Lung microvascular endothelial cell (primary cell): ENCODE measurements at regions not wholly inside any gene's neighbourhood (a gene's known extent, or its start where the extent isn't known, plus 50 kb on each side); places are given as distances from the start of the nearest gene placed in this dataset.
"Not testable (repeated sequence)": the region's sequence is repeated elsewhere in the genome, so short reads cannot be mapped to it uniquely, and the experiment has no call there.

ENCODE experiments used
- DNase-seq, 2 donors: peaks; one replicate each; pipeline versions ENCODE4 v3.0.0 to v3.0.0-alpha.2; 2010; ENCODE audit warnings: low read depth in 2 of 2

DNA sequence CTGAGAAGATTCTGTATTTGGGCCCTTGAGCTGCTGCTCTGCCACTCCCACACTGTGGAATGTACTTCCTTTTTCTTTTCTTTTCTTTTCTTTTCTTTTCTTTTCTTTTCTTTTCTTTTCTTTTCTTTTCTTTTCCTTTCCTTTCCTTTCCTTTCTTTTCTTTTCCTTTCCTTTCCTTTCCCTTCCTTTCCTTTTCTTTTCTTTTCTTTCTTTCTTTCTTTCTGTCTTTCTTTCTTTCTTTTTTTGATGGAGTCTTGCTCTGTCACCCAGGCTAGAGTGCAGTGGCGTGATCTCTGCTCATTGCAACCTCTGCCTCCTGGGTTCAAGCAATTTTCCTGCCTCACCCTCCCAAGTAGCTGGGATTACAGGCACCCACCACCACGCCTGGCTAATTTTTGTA is 89.8 kb downstream of the DNAAF6 start:
- DNase-seq, result not testable (repeated sequence)

DNA sequence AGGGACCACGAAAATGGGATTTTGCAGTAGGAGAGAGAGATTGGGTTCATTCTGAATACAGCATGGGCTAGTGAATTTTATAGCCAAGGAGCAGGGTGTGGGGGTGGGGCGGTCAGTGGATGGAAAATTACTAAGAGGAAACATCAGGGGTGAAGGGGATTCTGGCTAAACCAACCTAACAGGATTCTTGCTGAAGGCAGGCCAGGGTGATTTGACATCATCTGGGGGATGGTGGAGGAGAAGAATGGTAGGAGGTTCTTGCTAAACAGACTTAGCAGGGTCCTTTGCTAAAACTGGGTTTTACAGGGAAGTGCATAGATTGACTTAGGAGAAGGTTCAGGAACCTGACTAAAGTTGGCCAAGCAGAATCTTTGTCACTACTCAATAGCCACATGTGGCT is 91.9 kb downstream of the DNAAF6 start:
- no peak for DNase-seq

GRCh38 chrX:107301253-107301652 is 94.8 kb downstream of the DNAAF6 start:
- no peak for DNase-seq

- no peak for DNase-seq
Observed at GRCh38 chrX:107304141-107304540, 97.7 kb downstream of the DNAAF6 start.

GRCh38 chrX:107323786-107324492 is 117.5 kb downstream of the DNAAF6 start:
- no peak for DNase-seq

DNA sequence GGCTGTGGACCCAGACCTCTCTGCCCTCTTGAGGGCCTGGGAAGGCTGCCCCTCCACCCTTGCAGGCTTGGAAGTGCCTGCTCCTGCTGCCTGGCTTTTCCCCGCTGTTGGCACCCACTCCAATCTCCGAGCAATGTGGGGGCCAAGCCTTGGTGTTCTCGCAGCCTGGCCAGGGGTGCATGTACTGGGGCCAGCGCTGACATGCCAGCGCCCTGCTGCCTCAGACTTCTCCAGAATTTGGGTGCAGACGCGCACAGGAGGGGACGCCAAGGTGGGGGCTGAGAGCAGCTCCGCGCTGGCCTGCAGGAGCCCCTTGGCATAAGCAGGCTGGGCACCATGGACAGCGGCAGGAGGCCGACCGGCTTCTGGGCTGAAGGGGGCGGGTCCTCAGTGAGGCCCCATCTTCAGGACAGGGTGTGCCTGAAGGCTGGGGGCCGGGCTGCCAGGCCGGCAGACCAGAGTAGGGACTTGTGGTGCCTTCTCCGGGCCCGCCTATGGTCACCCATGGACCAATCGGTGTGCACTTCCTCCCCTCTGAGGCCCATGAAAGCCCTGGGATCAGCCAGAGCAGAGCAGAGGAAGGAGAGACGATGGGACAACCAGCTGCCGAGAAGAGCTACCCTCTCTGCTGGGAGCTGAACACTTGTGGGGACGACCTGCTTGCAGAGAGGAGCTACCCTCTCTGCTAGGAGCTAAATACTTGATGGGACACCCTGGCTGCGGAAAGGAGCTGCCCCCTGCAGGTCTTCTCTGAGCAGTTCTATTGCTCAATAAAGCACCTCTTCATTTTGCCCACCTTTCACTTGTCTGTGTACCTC is 118.3 kb downstream of the DNAAF6 start:
- peak; percentile 27 to 30 for DNase-seq

DNA sequence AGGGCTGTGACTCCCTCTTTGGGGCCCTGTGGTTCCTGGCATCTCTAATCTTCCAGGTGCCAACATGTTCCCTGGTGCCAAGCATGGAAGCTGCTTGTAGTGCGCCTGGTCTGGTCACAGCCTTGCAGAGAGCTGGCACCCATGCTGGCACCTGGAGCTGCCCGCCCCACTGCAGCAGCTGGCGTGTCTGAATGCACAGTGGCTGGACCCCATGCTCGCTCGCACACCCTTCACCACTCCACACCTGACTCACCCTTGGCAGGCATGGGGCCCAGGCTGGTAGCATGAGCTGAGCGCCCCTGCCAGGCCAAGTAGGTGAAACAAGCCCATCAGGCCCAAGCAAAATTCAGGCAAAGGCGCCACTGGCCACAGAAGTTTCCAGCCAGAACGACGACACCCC is 119.1 kb downstream of the DNAAF6 start:
- no peak for DNase-seq

GRCh38 chrX:107348051-107348450 is 101.4 kb upstream of the FRMPD3 start:
- no peak for DNase-seq

GRCh38 chrX:107348990-107349389 is 100.5 kb upstream of the FRMPD3 start:
- no peak for DNase-seq

DNA sequence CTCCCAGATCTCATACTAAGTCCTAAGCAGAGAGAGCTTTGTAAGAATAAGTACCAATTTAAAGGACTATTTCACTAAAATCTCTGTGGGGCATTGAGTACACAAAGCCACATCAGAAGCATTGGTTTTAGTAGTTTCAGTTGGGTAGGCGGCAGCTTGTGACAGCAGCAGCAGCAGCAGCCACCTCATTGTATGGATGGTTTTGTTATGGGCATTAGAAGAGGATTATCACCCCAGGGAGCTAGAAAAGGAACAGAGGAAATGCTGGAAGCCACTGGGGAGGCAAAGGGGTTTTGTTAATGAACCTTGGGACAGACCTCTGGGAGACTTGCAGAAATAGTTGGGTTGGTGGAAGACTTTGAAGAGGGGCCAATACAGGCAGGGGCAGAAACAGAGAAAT is 93.9 kb upstream of the FRMPD3 start:
- no peak for DNase-seq

DNA sequence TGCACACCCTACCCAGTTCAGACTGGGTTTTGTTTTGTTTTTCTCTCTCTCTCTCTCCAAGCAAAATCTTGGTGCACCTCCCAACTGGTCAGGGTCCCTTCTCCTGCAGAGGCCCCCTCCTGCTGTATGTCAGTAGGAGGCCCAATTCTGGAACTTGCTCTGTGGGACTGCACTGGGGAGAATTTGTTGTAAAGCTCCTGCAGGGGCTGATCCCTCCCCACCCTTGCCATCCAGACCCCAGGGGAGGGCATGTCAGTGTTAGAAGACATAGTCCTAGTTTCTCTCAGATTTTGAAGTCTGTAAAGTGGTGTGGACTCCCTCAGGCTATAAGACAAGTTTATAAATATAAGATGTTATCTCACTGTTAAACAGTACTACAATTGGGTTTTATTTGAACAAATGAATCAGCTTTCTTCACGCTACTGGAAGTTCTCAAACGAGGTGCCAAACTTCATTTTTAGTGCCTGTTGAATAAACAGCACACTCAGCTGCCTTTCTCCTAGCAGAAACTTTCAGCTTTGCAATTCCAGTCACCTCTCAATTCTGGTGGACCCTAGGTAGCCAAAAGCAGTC is 88.6 kb upstream of the FRMPD3 start:
- DNase-seq, result no peak

DNA sequence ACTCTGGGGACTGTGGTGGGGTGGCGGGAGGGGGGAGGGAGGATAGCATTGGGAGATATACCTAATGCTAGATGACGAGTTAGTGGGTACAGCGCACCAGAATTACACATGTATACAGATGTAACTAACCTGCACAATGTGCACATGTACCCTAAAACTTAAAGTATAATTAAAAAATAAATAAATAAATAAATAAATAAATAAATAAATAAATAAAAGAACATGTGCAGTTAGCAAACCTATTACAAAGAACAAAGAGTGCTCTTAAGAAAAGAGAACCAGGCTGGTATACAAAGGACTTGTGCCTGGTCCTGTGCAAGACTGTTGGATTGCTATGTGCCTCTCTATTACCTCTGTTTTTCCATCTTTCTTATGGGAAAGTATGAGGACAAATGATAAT is 79.3 kb upstream of the FRMPD3 start:
- DNase-seq, result not testable (repeated sequence)

DNA sequence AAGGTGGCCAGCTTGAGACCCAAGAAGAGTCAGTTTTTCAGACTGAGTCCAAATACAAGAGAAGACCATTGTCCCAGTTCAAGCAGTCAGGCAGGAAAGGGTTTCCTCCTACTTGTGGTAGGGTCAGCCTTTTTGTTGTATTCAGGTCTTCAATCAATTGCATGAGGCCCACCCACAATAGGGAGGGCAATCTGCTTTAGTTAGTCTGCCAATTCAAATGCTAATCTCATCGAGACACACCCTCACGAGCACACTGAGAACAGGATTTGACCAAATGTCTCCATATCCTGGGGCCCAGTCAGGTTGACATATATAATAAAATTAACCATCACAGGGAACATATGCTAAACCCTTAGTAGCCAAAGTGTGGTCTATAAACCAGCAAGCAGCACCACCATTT is 75.3 kb upstream of the FRMPD3 start:
- no peak for DNase-seq

GRCh38 chrX:107374831-107375230 is 74.6 kb upstream of the FRMPD3 start:
- DNase-seq, result no peak

DNA sequence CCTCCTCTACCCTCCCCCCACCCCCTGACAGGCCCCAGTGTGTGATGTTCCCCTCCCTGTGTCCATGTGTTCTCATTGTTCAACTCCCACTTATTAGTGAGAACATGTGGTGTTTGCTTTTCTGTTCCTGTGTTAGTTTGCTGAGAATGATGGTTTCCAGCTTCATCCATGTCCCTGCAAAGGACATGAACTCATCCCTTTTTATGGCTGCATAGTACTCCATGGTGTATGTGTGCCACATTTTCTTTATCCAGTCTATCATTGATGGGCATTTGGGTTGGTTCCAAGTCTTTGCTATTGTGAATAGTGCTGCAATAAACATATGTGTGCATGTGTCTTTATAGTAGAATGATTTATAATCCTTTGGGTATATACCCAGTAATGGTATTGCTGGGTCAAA is 73.3 kb upstream of the FRMPD3 start:
- DNase-seq, result not testable (repeated sequence)

DNA sequence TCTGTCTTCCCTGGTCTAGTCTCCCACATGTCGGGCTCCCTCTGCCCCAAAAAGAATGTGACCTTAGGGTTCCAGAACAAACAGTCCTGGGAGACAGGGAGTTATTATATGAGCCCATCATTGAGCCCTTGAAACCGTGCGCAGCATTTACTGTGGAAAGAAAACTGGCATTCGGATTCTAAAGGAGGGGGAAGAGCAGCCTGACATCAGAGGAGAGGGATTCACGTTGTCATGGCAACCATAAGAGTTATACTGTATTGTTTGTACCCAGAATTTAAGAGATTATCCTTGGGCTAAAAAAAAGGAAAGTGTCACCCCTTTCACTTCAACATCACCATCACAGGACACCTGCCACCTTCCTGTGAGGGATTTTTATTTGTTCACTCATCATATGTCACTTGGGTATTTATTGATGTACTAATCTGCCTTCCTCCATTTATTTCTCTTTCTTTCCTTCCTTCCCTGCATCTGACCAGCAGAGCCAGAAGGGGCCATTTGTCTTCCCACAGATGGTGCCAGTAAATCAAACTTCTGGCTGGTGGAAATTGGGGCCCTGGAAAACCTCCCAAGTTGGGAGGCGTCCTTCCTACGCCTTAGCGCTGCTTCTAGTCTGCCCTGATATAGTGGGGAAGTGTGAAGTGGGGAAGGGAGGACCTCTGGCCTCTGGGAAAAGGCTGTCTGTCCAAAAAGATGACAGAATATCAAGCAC is 64.9 kb upstream of the FRMPD3 start:
- no peak for DNase-seq

DNA sequence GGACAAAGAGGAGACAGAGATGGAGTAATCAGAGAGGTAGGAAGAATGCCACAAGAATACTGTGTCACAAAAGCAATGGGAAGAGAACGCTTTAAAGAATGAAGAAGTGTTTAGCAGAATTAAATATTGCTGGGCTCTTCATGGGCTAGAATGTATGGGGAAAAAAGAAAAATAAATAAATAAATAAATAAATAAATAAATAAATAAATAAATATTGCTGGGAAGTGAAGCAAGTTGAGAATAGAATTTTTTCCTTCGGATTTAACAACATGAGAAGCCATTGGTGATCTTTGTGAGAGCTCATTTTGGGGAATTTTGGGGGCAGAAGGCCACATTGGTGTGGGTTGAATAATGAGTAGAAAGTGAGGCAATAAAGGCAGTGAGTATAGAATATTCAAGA is 59.7 kb upstream of the FRMPD3 start:
- DNase-seq, result no peak

DNA sequence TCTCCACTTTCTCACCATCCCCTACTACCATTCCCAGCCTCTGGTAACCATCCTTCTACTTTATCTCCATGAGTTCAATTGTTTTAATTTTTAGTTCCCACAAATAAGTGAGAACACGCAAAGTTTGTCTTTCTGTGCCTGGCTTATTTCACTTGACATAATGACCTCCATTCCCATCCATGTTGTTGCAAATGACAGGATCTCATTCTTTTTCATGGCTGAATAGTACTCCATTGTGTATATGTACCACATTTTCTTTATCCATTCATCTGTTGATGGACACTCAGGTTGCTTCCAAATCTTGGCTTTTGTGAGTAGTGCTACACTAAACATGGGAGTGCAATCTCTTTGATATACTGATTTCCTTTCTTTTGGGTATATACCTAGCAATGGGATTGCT is 55.8 kb upstream of the FRMPD3 start:
- not testable (repeated sequence) for DNase-seq

- DNase-seq, result no peak
Observed at GRCh38 chrX:107396235-107396634, 53.2 kb upstream of the FRMPD3 start.

- no peak for DNase-seq
Observed at GRCh38 chrX:107396783-107397182, 52.7 kb upstream of the FRMPD3 start.

DNA sequence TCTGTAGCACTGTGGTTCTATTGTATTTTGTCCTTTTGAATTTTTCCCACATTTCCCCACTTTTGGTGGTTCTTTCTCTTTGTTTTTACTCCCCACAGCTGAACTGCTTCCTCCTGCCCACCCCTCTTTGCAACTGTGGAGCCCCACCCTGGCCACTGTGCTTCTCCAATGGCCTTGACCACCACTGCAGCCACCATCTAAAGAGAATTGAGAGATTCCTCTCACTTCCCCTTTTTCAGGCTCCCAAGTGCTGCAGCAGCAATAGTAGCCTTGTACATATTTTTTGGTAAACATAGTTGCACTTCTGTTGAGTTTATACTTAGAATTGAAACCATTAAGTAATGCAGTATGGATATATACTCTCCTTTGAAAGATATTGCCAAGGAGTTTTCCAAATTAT is 51.3 kb upstream of the FRMPD3 start:
- DNase-seq, result no peak
